CD4-positive, alpha-beta T cell (primary cell): ENCODE measurements at regions not wholly inside any gene's neighbourhood (a gene's known extent, or its start where the extent isn't known, plus 50 kb on each side); places are given as distances from the start of the nearest gene placed in this dataset.

Experiments used
- ATAC-seq: fragments of 200-7000 bp; cut with Tn5 transposase; one replicate; pipeline ENCODE4 v1.10.0; 2022; ENCODE audit warnings: mild to moderate bottlenecking; ENCODE audit not compliant: poor library complexity
- CTCF ChIA-PET: fragments of 350-600 bp; sonication (Branson Sonifier 250); formaldehyde crosslinking; loops from one replicate; lab custom pipeline; 2021; ENCODE audit warnings: antibody characterized with exemption, inconsistent platforms; lab: Charles Lee
- POLR2A ChIA-PET: fragments of 350-600 bp; sonication (Branson Sonifier 250); formaldehyde crosslinking; loops from one replicate; lab custom pipeline; 2021; ENCODE audit warnings: antibody characterized with exemption, inconsistent platforms; lab: Charles Lee
- DNase-seq, 14 experiments: peaks; one replicate each; pipeline ENCODE4 v3.0.0-alpha.2; 2013 to 2020; ENCODE audit warnings: mixed read lengths in 2 of 14
- H3K27ac ChIP-seq, 2 donors: one replicate each; pipeline versions ENCODE4 v1.5.1 to v1.7.0; 2013; ENCODE audit warnings: low read length in 2 of 2, low read depth in 1 of 2, mild to moderate bottlenecking in 1 of 2
- H3K27me3 ChIP-seq, 2 experiments: 1 replicate in 1 of 2; 2 replicates in 1 of 2; pipeline versions ENCODE4 v1.6.1 to v1.7.0; 2013; ENCODE audit warnings: low read length in 2 of 2, control low read depth in 1 of 2, mild to moderate bottlenecking in 1 of 2, moderate library complexity in 1 of 2; ENCODE audit not compliant: insufficient read depth in 2 of 2, control insufficient read depth in 1 of 2
- H3K36me3 ChIP-seq: one replicate; pipeline ENCODE4 v1.6.1; 2013; ENCODE audit warnings: low read length, control low read depth; ENCODE audit not compliant: insufficient read depth
- H3K4me1 ChIP-seq: one replicate; pipeline ENCODE4 v1.6.1; 2013; ENCODE audit warnings: low read length, control low read depth; ENCODE audit not compliant: insufficient read depth
- H3K4me3 ChIP-seq: one replicate; pipeline ENCODE4 v1.5.1; 2013; ENCODE audit warnings: mild to moderate bottlenecking, low read length, moderate library complexity
- H3K9me3 ChIP-seq, 2 experiments: 1 replicate in 1 of 2; 2 replicates in 1 of 2; pipeline versions ENCODE4 v1.6.1 to v1.7.0; 2013; ENCODE audit warnings: low read length in 2 of 2, mild to moderate bottlenecking in 2 of 2, control low read depth in 1 of 2, moderate library complexity in 1 of 2; ENCODE audit not compliant: control insufficient read depth in 1 of 2, insufficient read depth in 1 of 2
- H3K27ac Mint-ChIP-seq: one replicate; pipeline ENCODE4 v1.8.0; 2020; ENCODE audit warnings: mixed read lengths
- H3K27me3 Mint-ChIP-seq: one replicate; pipeline ENCODE4 v1.8.0; 2021; ENCODE audit warnings: mixed read lengths
- H3K36me3 Mint-ChIP-seq: one replicate; pipeline ENCODE4 v1.8.0; 2021; ENCODE audit warnings: low read depth, mixed read lengths
- H3K4me1 Mint-ChIP-seq: one replicate; pipeline ENCODE4 v1.8.0; 2021; ENCODE audit warnings: low read depth, mixed read lengths
- H3K4me3 Mint-ChIP-seq: one replicate; pipeline ENCODE4 v1.8.0; 2020; ENCODE audit warnings: mild to moderate bottlenecking, mixed read lengths
- H3K9me3 Mint-ChIP-seq: one replicate; pipeline ENCODE4 v1.8.0; 2020; ENCODE audit warnings: mixed read lengths
- CTCF ChIP-seq: fragments of 200-600 bp; IDR thresholded peaks from one replicate; pipeline ENCODE4 v1.8.0; 2022; ENCODE audit warnings: antibody characterized with exemption, mild to moderate bottlenecking
- intact Hi-C, 2 experiments: fragments of 100-400 bp; cut with DNase I in 1 of 2; cut with micrococcal nuclease in 1 of 2; formaldehyde crosslinking; loops; one replicate each; pipeline versions ENCODE4 v1.15.1 to v1.9.0; 2023 to 2025; cut with DNase I, micrococcal nuclease

DNA sequence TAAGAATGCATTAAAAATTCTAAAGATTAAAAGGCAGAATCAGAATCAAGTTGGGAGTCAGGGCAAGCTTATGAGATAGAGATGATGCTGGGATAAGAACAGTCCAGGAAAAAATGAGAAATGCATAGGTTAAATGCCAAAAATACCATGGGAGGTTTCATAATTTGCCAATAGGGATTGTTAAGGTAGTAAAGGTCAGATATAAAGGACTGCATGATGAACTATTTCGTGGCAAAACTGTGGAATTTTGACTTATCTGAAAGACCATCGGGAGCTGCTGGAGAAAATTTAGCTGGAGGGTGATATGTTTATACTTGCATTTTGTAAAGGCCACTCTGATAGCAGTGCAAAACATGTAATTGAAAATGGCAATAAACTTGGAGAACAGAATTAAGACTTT is 1872.8 kb upstream of the ACO1 start:
- no peak for TF ChIP-seq CTCF
- Mint-ChIP-seq H3K4me1 (no peaks in the 10 kb centered on the region), H3K27ac (no peak overlapping the region), H3K9me3 (no peaks in the 10 kb centered on the region), H3K27me3 (no peaks in the 10 kb centered on the region), H3K4me3 (no peak overlapping the region), H3K36me3 (no peaks in the 10 kb centered on the region)
- ATAC-seq (no peak), DNase-seq (no peak)
- POLR2A ChIA-PET, result no interaction called here
- Histone ChIP-seq H3K27me3 (no peaks in the 10 kb centered on the region), H3K9me3 (peaks cover 0 to 3% of the 10 kb centered on the region in 2 experiments), H3K27ac (no peak overlapping the region), H3K4me1 (no peaks in the 10 kb centered on the region), H3K4me3 (no peak overlapping the region), H3K36me3 (no peaks in the 10 kb centered on the region)
- intact Hi-C loops, result no loop called here
- CTCF ChIA-PET, result no interaction called here

DNA sequence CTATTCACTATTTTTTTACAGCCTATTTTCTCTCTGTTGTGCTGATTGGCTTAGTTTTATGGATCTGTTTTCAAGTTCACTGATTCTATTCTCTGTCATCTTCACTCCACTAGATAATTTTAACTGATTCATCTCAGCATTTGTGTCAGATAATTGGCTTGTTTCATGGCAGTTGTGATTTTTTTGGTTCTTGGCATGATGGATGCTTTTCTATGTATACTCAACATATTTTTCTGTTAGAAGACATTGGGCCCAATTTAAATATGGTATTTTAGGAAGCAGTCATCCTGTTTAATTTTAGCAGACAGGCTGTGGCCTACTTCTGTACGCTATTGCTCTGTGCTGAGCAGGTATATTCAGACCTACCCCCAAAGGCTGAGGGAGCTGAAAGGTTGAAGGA is 1865.3 kb upstream of the ACO1 start:
- no peak overlapping the region for H3K4me3 ChIP-seq
- Mint-ChIP-seq H3K27ac (no peak overlapping the region), H3K4me1 (no peaks in the 10 kb centered on the region), H3K27me3 (no peaks in the 10 kb centered on the region), H3K4me3 (no peak overlapping the region), H3K9me3 (no peaks in the 10 kb centered on the region), H3K36me3 (no peaks in the 10 kb centered on the region)
- TF ChIP-seq CTCF, result no peak
- H3K9me3 ChIP-seq, result peaks cover 0 to under 1% of the 10 kb centered on the region in 2 experiments
- CTCF ChIA-PET, result no interaction called here
- no peaks in the 10 kb centered on the region for H3K27me3 ChIP-seq
- ATAC-seq (no peak), DNase-seq (no peak)
- POLR2A ChIA-PET, result no interaction called here
- H3K27ac ChIP-seq, result no peak overlapping the region
- H3K36me3 ChIP-seq, result no peaks in the 10 kb centered on the region
- H3K4me1 ChIP-seq, result no peaks in the 10 kb centered on the region
- intact Hi-C loops, result no loop called here

DNA sequence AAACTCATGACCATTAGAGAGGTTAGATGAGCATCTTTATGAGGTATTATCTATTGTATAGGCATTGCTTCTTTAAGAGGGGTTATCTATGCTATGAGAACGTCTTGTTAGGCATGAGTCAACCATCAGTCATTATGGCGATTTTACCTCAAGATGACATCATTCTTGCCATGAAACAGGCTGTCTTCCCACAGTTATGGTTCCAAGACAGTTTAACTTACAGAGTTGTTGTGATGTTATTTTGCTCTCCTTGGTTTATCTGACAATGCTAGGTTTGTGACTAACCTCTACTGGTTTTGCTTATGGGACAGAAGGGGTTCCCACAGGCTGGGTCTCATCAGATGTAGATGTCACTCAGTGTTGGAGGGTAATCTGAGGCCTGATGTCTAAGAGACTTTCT is 1864.7 kb upstream of the ACO1 start:
- no peak overlapping the region for H3K4me3 ChIP-seq
- no peak overlapping the region for H3K27ac ChIP-seq
- no peak overlapping the region for H3K27ac Mint-ChIP-seq
- H3K36me3 Mint-ChIP-seq, result no peaks in the 10 kb centered on the region
- H3K4me1 ChIP-seq, result no peaks in the 10 kb centered on the region
- H3K36me3 ChIP-seq, result no peaks in the 10 kb centered on the region
- H3K4me3 Mint-ChIP-seq, result no peak overlapping the region
- H3K9me3 Mint-ChIP-seq, result no peaks in the 10 kb centered on the region
- POLR2A ChIA-PET, result no interaction called here
- ATAC-seq (no peak), DNase-seq (no peak)
- no peaks in the 10 kb centered on the region for H3K27me3 Mint-ChIP-seq
- H3K9me3 ChIP-seq, result no peaks in the 10 kb centered on the region
- CTCF ChIA-PET, result no interaction called here
- no peak for TF ChIP-seq CTCF
- no peaks in the 10 kb centered on the region for H3K27me3 ChIP-seq
- H3K4me1 Mint-ChIP-seq, result no peaks in the 10 kb centered on the region
- intact Hi-C loops, result no loop called here
